ENCODE measurements at regions not wholly inside any gene's neighbourhood (a gene's known extent, or its start where the extent isn't known, plus 50 kb on each side); places are given as distances from the start of the nearest gene placed in this dataset.
"Not testable (repeated sequence)": the region's sequence is repeated elsewhere in the genome, so short reads cannot be mapped to it uniquely, and the experiment has no call there.

- whole genome bisulfite sequencing, 2 donors, result 74 to 81% methylated on average over 9 of the region's 9 CpGs
- Histone ChIP-seq H3K27me3 (no peaks in the 10 kb centered on the region), H3K4me3 (no peak overlapping the region), H3K9me3 (no peaks in the 10 kb centered on the region), H3K27ac (no peak overlapping the region), H3K4me1 (no peaks in the 10 kb centered on the region), H3K36me3 (no peaks in the 10 kb centered on the region)
- no peak for TF ChIP-seq CTCF (IDR thresholded peaks at IDR 0.05)
- TF ChIP-seq EP300 (IDR thresholded peaks at IDR 0.05), result no peak
- no peak for TF ChIP-seq POLR2AphosphoS5 (IDR thresholded peaks at IDR 0.05)
- TF ChIP-seq POLR2A (IDR thresholded peaks at IDR 0.05), result no peak
- no peak for DNase-seq
- intact Hi-C loops (cut with DNase I), result no loop called here
These were observed 122.1 kb downstream of the YIPF5 start for GRCh38 chr5:144048259-144048856.

GRCh38 chr5:144055391-144055790 lies 115.1 kb downstream of the YIPF5 start:
- H3K9me3 ChIP-seq; intact Hi-C loops (cut with DNase I); H3K4me1 ChIP-seq; DNase-seq; H3K36me3 ChIP-seq; H3K4me3 ChIP-seq; H3K27ac ChIP-seq; H3K27me3 ChIP-seq: not testable (repeated sequence)
- 91 to 93% methylated on average over 6 of the region's 6 CpGs for WGBS, 2 donors

- H3K27ac ChIP-seq; DNase-seq; H3K4me3 ChIP-seq; H3K27me3 ChIP-seq; H3K4me1 ChIP-seq; intact Hi-C loops (cut with DNase I); H3K9me3 ChIP-seq; H3K36me3 ChIP-seq: not testable (repeated sequence)
- 97 to 99% methylated on average over 2 of the region's 2 CpGs for WGBS, 2 donors
These were observed 110.4 kb downstream of the YIPF5 start for GRCh38 chr5:144060091-144060490.

GRCh38 chr5:144060598-144060997 lies 109.9 kb downstream of the YIPF5 start:
- H3K4me1 ChIP-seq, result no peaks in the 10 kb centered on the region
- H3K27me3 ChIP-seq, result no peaks in the 10 kb centered on the region
- no peak overlapping the region for H3K4me3 ChIP-seq
- H3K36me3 ChIP-seq, result no peaks in the 10 kb centered on the region
- no peak for DNase-seq
- intact Hi-C loops (cut with DNase I), result no loop called here
- 86 to 88% methylated on average over 2 of the region's 2 CpGs for WGBS, 2 donors
- peaks cover 0 to 3% (median 0%) of the 10 kb centered on the region in 4 donors for H3K9me3 ChIP-seq
- no peak overlapping the region for H3K27ac ChIP-seq
- TF ChIP-seq EP300 (IDR thresholded peaks at IDR 0.05) (no peak), POLR2A (IDR thresholded peaks at IDR 0.05) (no peak), POLR2AphosphoS5 (IDR thresholded peaks at IDR 0.05) (no peak)

- no peak for TF ChIP-seq CTCF (IDR thresholded peaks at IDR 0.05)
- no peak for TF ChIP-seq EP300 (IDR thresholded peaks at IDR 0.05)
- no peak for TF ChIP-seq POLR2AphosphoS5 (IDR thresholded peaks at IDR 0.05)
- TF ChIP-seq POLR2A (IDR thresholded peaks at IDR 0.05), result no peak
- no peak for DNase-seq
- Histone ChIP-seq H3K4me3 (no peak overlapping the region), H3K4me1 (no peaks in the 10 kb centered on the region), H3K27me3 (no peaks in the 10 kb centered on the region), H3K9me3 (no peaks in the 10 kb centered on the region), H3K27ac (no peak overlapping the region), H3K36me3 (no peaks in the 10 kb centered on the region)
- WGBS, 2 donors, result 86 to 91% methylated on average over 2 of the region's 2 CpGs
- intact Hi-C loops (cut with DNase I), result no loop called here
These were observed 104.7 kb downstream of the YIPF5 start for GRCh38 chr5:144065786-144066185.

GRCh38 chr5:144072518-144072927 lies 97.9 kb downstream of the YIPF5 start:
- no peaks in the 10 kb centered on the region for H3K36me3 ChIP-seq
- H3K27ac ChIP-seq, result no peak overlapping the region
- no peak overlapping the region for H3K4me3 ChIP-seq
- DNase-seq, result no peak
- peaks cover 0 to 8% (median 0%) of the 10 kb centered on the region in 4 donors for H3K4me1 ChIP-seq
- H3K27me3 ChIP-seq, result no peaks in the 10 kb centered on the region
- TF ChIP-seq POLR2A (IDR thresholded peaks at IDR 0.05), result no peak
- no peak for TF ChIP-seq EP300 (IDR thresholded peaks at IDR 0.05)
- no peak for TF ChIP-seq CTCF (IDR thresholded peaks at IDR 0.05)
- no peak for TF ChIP-seq POLR2AphosphoS5 (IDR thresholded peaks at IDR 0.05)
- H3K9me3 ChIP-seq, result peaks cover 0 to under 1% (median 0%) of the 10 kb centered on the region in 4 donors
- intact Hi-C loops (cut with DNase I), result no loop called here
